ENCODE measurements at regions not wholly inside any gene's neighbourhood (a gene's known extent, or its start where the extent isn't known, plus 50 kb on each side); places are given as distances from the start of the nearest gene placed in this dataset.
A peak's percentile ranks its signal among the peaks of the same experiment; 100 is the strongest.

- TF ChIP-seq REST (IDR thresholded peaks at IDR 0.05; ENCODE audit: insufficient read depth in 1 of 2, low read depth in 2 of 2, low read length in 2 of 2) = peak; percentile 24 to 80; a peak in 2 of 4 replicates
- no peak for TF ChIP-seq POLR2AphosphoS5 (IDR thresholded peaks at IDR 0.05; ENCODE audit: low read depth, low read length)
Observed at GRCh38 chr4:12304905-12305304, 876.2 kb upstream of the HS3ST1 start.

- TF ChIP-seq FOXP2 (optimal IDR thresholded peaks at IDR 0.05; ENCODE audit: borderline replicate concordance, extremely low read depth, extremely low read length, insufficient read depth) (no peak), TAF1 (IDR thresholded peaks at IDR 0.05; ENCODE audit: borderline replicate concordance, insufficient read depth, low read length) (no peak), POLR2AphosphoS5 (IDR thresholded peaks at IDR 0.05; ENCODE audit: low read depth, low read length) (no peak), REST (IDR thresholded peaks at IDR 0.05; ENCODE audit: insufficient read depth in 1 of 2, low read depth in 2 of 2, low read length in 2 of 2) (no peak), SIN3A (IDR thresholded peaks at IDR 0.05; ENCODE audit: borderline replicate concordance, insufficient read depth, low read length) (no peak)
Observed at GRCh38 chr4:12296366-12296765, 867.7 kb upstream of the HS3ST1 start.

- TF ChIP-seq TAF1 (IDR thresholded peaks at IDR 0.05; ENCODE audit: borderline replicate concordance, insufficient read depth, low read length) (no peak), POLR2AphosphoS5 (IDR thresholded peaks at IDR 0.05; ENCODE audit: low read depth, low read length) (no peak), SIN3A (IDR thresholded peaks at IDR 0.05; ENCODE audit: borderline replicate concordance, insufficient read depth, low read length) (no peak), FOXP2 (optimal IDR thresholded peaks at IDR 0.05; ENCODE audit: borderline replicate concordance, extremely low read depth, extremely low read length, insufficient read depth) (no peak), REST (IDR thresholded peaks at IDR 0.05; ENCODE audit: insufficient read depth in 1 of 2, low read depth in 2 of 2, low read length in 2 of 2) (no peak)
Observed at GRCh38 chr4:12293906-12294525, 865.3 kb upstream of the HS3ST1 start.

GRCh38 chr4:12286351-12286750 is 857.7 kb upstream of the HS3ST1 start:
- TF ChIP-seq TAF1 (IDR thresholded peaks at IDR 0.05; ENCODE audit: borderline replicate concordance, insufficient read depth, low read length) = no peak
- TF ChIP-seq POLR2AphosphoS5 (IDR thresholded peaks at IDR 0.05; ENCODE audit: low read depth, low read length) = no peak
- TF ChIP-seq REST (IDR thresholded peaks at IDR 0.05; ENCODE audit: insufficient read depth in 1 of 2, low read depth in 2 of 2, low read length in 2 of 2) = no peak
- TF ChIP-seq FOXP2 (optimal IDR thresholded peaks at IDR 0.05; ENCODE audit: borderline replicate concordance, extremely low read depth, extremely low read length, insufficient read depth) = no peak
- TF ChIP-seq SIN3A (IDR thresholded peaks at IDR 0.05; ENCODE audit: borderline replicate concordance, insufficient read depth, low read length) = no peak

GRCh38 chr4:12270546-12270945 is 841.9 kb upstream of the HS3ST1 start:
- no peak for TF ChIP-seq POLR2AphosphoS5 (IDR thresholded peaks at IDR 0.05; ENCODE audit: low read depth, low read length)
- TF ChIP-seq SIN3A (IDR thresholded peaks at IDR 0.05; ENCODE audit: borderline replicate concordance, insufficient read depth, low read length) = no peak
- no peak for TF ChIP-seq TAF1 (IDR thresholded peaks at IDR 0.05; ENCODE audit: borderline replicate concordance, insufficient read depth, low read length)
- TF ChIP-seq FOXP2 (optimal IDR thresholded peaks at IDR 0.05; ENCODE audit: borderline replicate concordance, extremely low read depth, extremely low read length, insufficient read depth) = no peak
- TF ChIP-seq REST (IDR thresholded peaks at IDR 0.05; ENCODE audit: insufficient read depth in 1 of 2, low read depth in 2 of 2, low read length in 2 of 2) = no peak
